ENCODE measurements at regions not wholly inside any gene's neighbourhood (a gene's known extent, or its start where the extent isn't known, plus 50 kb on each side); places are given as distances from the start of the nearest gene placed in this dataset.

DNA sequence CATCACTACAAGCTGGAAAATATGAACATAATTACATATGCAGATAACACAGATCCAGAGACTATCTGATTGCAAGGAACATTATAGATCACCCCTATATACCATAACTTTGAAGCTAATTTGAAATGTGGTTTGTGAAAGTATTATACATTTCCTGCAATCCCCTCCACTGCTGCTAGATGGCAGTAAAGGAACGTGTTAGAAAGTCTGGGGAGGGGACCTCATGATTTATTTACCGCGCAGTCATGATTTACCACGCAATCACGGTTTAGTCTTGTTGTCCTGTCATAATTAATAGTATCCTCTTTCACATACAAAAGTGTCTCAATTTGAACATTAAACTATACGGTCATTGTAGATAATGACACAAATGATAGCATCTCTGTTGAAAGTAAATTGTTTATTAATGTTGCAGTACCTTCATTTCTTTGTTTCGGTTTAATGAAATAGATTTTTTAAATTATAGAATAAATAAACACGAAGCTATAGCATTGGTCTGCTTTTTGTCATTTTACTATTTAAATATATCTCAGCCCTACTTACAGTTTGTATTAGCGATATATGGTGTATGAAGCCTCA is 145.3 kb upstream of the PRSS1 start:
- Histone ChIP-seq H3K27me3 (ENCODE audit: insufficient read depth, poor library complexity, severe bottlenecking) (peaks cover 6% of the 10 kb centered on the region), H3K4me3 (replicated peaks; ENCODE audit: insufficient read depth, low read length) (no peak overlapping the region)

DNA sequence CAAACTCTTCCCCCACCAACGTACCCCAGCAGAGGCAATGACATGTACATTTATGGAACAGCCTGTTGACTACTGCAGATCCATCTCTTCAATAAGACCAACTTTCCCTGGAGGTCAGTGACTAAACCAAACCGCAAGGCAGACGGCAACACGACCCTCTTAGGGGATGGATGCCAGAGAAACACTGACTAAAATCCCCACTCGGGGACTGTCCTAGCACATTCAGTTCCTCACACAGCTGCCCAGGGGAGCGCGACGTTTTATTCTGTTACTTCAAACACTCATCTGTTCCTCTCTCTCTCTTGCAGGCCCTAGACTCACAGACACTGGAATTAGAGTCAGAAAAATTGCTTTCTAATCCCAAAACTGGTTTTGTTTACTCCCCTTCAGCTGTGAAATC is 146.5 kb upstream of the PRSS1 start:
- DNase-seq (ENCODE audit: low read depth in 1 of 2, low spot score in 1 of 2): no peak
- H3K27me3 ChIP-seq (ENCODE audit: insufficient read depth, poor library complexity, severe bottlenecking): peaks cover 6% of the 10 kb centered on the region
- H3K27ac ChIP-seq (replicated peaks): no peak overlapping the region
- no peak overlapping the region for H3K4me3 ChIP-seq (replicated peaks; ENCODE audit: insufficient read depth, low read length)
- TF ChIP-seq, protein P1, sequence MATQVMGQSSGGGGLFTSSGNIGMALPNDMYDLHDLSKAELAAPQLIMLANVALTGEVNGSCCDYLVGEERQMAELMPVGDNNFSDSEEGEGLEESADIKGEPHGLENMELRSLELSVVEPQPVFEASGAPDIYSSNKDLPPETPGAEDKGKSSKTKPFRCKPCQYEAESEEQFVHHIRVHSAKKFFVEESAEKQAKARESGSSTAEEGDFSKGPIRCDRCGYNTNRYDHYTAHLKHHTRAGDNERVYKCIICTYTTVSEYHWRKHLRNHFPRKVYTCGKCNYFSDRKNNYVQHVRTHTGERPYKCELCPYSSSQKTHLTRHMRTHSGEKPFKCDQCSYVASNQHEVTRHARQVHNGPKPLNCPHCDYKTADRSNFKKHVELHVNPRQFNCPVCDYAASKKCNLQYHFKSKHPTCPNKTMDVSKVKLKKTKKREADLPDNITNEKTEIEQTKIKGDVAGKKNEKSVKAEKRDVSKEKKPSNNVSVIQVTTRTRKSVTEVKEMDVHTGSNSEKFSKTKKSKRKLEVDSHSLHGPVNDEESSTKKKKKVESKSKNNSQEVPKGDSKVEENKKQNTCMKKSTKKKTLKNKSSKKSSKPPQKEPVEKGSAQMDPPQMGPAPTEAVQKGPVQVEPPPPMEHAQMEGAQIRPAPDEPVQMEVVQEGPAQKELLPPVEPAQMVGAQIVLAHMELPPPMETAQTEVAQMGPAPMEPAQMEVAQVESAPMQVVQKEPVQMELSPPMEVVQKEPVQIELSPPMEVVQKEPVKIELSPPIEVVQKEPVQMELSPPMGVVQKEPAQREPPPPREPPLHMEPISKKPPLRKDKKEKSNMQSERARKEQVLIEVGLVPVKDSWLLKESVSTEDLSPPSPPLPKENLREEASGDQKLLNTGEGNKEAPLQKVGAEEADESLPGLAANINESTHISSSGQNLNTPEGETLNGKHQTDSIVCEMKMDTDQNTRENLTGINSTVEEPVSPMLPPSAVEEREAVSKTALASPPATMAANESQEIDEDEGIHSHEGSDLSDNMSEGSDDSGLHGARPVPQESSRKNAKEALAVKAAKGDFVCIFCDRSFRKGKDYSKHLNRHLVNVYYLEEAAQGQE (IDR thresholded peaks at IDR 0.05; ENCODE audit: insufficient replicate concordance, low read depth): no peak
- TF ChIP-seq CTCF (IDR thresholded peaks at IDR 0.05; ENCODE audit: insufficient read depth, low read length) (no peak), SPI1 (IDR thresholded peaks at IDR 0.05; ENCODE audit: borderline replicate concordance, low read depth) (no peak)

More for the DNA sequence above, 145.3 kb upstream of the PRSS1 start:
- peak; percentile 10 to 47 for DNase-seq (ENCODE audit: low read depth in 1 of 2, low spot score in 1 of 2)
- H3K27ac ChIP-seq (replicated peaks): no peak overlapping the region
- peak; percentile 55 for TF ChIP-seq CTCF (IDR thresholded peaks at IDR 0.05; ENCODE audit: insufficient read depth, low read length)
- TF ChIP-seq, protein P1 (IDR thresholded peaks at IDR 0.05; ENCODE audit: insufficient replicate concordance, low read depth): no peak
- TF ChIP-seq POLR2AphosphoS5 (IDR thresholded peaks at IDR 0.05; ENCODE audit: low read depth): no peak

- Histone ChIP-seq H3K27me3 (ENCODE audit: insufficient read depth, poor library complexity, severe bottlenecking) (peaks cover 6% of the 10 kb centered on the region), H3K27ac (replicated peaks) (no peak overlapping the region), H3K4me3 (replicated peaks; ENCODE audit: insufficient read depth, low read length) (no peak overlapping the region)
- DNase-seq (ENCODE audit: low read depth in 1 of 2, low spot score in 1 of 2): no peak
- TF ChIP-seq SPI1 (IDR thresholded peaks at IDR 0.05; ENCODE audit: borderline replicate concordance, low read depth) (no peak), GABPA (IDR thresholded peaks at IDR 0.05; ENCODE audit: low read depth) (no peak), POLR2AphosphoS5 (IDR thresholded peaks at IDR 0.05; ENCODE audit: low read depth) (no peak), CTCF (IDR thresholded peaks at IDR 0.05; ENCODE audit: insufficient read depth, low read length) (no peak)
- TF ChIP-seq, protein P1 (IDR thresholded peaks at IDR 0.05; ENCODE audit: insufficient replicate concordance, low read depth): no peak
These were observed 147.1 kb upstream of the PRSS1 start for GRCh38 chr7:142602183-142602582.
